GM19240 (cell line): ENCODE measurements at regions not wholly inside any gene's neighbourhood (a gene's known extent, or its start where the extent isn't known, plus 50 kb on each side); places are given as distances from the start of the nearest gene placed in this dataset.

Experiments used
- DNase-seq: peaks from one replicate; pipeline ENCODE4 v3.0.0; 2011; ENCODE audit warnings: low spot score; ENCODE audit not compliant: insufficient read length

- no peak for DNase-seq
Measured at GRCh38 chr3:34365231-34365630, 566.8 kb downstream of the PDCD6IP start.

GRCh38 chr3:34365771-34366170 is 567.3 kb downstream of the PDCD6IP start:
- DNase-seq = no peak

- no peak for DNase-seq
Measured at GRCh38 chr3:34367521-34367920, 569.1 kb downstream of the PDCD6IP start.

DNA sequence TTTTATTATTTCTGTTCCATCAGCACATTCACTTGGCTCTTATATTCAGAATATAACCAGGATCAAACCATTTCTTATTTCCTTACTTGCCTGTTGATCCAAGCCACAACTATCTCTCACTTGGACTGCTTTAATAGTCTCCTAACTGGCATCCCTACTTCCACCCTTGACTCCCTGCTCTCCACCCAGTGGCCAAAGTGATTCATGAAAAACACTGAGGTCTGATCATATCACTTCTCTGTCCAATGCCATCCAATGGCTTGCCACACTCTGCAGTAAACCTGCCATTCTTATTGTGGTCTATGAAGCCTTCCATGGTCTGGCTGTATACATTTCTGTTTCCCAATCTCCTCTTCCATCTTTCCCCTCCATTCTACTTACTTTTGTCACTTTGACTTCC is 576.1 kb downstream of the PDCD6IP start:
- DNase-seq = no peak

DNA sequence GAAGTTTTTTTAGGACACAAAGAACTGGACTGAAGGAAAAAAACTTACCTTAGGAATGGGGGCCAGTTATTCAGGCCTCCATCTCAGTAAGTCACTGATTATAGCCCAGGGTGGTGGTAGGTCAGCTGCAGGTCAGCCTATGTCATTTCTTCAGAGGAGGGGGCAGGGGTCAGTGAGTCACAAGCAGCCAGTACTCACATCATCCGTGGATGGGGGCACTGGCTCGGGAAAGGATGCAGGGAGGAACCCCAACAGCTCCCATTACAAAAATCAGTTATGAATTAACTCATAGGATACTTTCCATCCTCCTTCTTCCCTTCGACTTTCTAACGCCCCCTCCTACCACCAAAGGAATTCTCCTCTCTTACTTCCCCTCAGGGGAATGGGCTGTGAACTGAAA is 578.3 kb downstream of the PDCD6IP start:
- DNase-seq = no peak

DNA sequence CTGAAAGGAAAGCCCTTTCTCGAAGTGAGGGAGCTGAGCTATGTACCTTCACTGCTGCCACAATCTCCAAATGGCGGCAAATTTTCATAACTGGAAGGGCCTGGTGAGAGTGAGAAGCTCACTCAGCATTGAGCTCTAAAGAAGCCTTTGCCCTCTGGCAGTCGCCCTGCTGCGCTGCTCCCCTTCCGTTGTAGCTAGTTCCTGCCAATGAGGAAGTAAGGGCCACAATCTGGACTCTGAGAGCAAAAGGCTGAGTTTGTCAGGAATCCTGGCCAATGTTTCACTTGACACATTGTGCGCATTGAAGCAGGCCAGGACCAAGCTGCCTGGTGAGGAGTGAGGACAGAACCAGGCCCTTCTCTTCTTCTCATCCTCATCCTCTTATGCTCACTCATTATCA is 579.5 kb downstream of the PDCD6IP start:
- DNase-seq = no peak

GRCh38 chr3:34381243-34381642 is 582.8 kb downstream of the PDCD6IP start:
- no peak for DNase-seq

- no peak for DNase-seq
Measured at GRCh38 chr3:34382859-34383258, 584.4 kb downstream of the PDCD6IP start.

DNA sequence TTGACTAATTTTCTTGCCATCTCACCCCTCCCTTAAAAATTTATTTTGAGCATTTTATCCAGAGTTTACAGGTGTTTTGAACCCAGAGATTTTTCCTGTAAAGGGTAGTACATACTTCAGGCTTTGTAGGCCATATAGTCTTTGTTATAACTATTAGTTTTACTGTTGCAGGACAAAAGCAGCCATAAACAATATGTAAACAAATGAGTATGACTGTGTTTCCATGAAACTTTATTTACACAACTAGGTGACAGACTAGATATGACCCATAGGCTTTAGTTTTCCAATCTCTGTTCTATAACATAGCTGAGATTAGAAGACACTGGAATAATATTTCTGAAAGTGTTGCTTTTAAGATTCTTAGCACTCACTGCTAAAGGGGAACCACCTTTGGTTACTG is 587.9 kb downstream of the PDCD6IP start:
- DNase-seq = no peak

DNA sequence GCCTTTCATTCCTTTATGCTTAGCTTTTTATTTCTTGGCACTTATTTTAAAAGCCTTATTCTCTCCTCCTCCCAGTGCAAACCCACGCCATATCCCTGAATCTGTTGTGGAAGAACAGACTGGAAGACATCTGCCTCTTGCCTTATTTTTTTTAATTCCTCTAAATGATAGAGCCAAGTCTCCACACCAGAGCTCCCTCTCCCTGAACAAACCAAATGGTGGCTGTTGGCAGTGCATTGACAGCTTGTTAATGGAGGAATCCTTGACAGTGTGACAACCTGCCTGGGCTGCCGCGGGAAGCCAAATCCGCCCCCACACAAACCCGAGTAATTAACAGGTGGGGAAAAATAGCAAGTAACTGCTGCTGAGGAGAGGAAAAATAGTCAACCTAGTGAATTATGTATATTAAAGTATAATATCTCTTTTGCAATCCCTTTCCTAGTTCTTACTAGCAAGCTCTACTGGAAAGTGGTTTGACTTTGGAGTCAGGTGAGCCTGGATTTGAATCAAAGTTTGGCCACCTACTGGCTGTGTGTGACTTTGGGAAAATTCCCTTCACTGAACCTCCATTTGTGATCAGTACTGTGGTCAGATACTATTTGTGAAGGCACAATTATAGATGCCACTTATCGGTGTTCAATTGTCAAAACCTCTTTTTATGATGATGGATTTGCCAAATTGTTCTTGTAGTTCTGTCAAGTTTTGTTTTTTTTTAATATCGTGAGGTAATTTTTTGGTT is 589.6 kb downstream of the PDCD6IP start:
- DNase-seq = no peak

DNA sequence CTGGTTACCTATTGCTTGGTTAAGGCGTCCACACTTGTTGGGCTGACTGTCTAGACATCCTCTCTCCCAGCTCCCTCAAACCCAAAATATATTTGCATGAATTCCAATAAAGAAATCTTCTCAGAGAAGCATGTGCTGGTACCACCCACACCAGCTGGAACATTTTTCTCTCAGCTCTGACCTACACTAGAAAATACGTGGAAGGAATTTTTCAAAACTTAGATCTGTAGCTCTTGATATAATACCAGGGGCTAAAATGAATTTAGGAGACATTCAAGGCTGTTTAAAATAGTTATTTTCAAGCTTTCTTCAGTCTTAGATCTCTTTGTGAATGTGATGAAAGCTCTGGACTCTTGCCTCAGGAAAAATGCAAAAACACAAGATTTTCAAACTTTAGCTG is 590.4 kb downstream of the PDCD6IP start:
- DNase-seq = no peak

DNA sequence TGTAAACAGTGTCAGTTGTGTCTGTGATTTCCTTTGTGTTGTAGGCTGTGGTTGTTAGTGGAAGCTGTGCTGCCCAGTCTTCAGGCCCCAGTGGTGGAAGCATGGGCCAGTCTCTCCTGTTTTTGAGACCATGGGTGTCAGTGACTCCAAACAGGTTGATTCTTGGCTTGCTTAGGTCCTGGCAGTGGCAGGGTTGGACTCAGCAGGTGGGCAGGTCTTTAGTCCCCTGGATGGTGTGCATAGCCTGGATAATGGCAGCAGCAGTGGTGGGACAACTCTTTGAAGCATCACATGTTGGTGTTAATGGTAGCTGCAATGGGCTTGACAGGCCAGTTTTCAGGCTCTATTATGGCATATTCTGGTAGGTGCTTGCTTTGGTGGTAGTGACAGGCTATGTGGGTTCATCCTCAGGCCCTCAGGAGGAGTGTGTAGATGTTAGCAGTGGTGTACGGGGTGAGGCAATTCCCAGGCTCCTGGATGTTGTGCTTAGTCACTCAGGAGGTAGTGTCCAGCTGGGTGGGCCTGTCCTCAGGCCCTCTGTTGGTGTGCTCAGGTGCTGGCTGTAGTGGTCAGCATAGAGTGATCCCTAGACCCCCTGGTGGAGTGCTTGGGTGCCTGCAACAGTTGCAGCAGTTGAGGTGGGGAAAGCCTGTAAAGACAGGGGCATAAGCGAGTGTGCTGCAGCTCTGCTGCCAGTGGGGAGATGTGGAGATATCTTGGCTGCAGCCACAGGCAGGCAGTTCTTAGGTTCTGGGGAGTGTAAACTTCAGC is 596.7 kb downstream of the PDCD6IP start:
- no peak for DNase-seq

GRCh38 chr3:34396288-34396687 is 597.9 kb downstream of the PDCD6IP start:
- no peak for DNase-seq

GRCh38 chr3:34396956-34397355 is 598.5 kb downstream of the PDCD6IP start:
- no peak for DNase-seq

GRCh38 chr3:34399401-34399800 is 601.0 kb downstream of the PDCD6IP start:
- DNase-seq = no peak

DNA sequence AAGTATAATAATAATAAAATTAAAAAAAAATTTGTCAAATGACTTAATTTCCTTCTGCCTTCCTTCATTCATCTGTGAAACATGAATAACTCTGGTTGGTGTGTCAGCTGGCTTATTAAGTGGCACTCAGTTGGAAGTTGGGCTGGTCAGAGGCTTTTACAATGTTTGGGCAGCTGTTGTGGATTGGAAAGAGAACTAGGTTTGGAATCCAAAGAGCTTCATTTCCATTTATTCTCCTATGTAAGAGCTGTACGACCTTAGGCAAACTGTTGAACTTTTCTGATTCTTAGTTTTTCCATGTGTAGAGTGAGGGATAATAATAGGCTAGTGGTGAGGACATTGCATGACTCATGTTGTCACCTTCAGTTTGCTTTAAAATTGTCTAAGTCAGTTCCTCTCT is 606.7 kb downstream of the PDCD6IP start:
- no peak for DNase-seq

GRCh38 chr3:34407281-34407680 is 608.9 kb downstream of the PDCD6IP start:
- no peak for DNase-seq

DNA sequence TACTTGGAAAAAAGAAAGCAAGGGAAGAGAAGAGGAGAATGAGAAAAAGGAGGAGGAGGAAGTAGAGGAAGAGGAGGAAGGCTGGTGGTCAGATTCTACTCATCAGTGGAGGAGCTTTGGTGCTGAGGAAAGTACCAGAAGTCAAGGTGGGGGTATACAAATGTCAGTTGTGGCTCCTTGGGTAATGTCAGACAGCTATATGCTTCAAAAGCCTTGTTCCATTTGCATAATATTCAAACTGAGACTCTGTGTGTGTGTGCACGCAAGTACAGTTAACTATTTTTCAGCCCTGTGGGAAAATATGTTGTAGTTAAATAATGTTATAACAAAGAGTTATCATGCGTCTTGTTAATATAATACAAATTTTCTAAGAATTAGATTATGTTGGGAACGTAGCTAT is 609.7 kb downstream of the PDCD6IP start:
- DNase-seq = no peak

- DNase-seq = no peak
Measured at GRCh38 chr3:34411596-34411995, 613.2 kb downstream of the PDCD6IP start.

DNA sequence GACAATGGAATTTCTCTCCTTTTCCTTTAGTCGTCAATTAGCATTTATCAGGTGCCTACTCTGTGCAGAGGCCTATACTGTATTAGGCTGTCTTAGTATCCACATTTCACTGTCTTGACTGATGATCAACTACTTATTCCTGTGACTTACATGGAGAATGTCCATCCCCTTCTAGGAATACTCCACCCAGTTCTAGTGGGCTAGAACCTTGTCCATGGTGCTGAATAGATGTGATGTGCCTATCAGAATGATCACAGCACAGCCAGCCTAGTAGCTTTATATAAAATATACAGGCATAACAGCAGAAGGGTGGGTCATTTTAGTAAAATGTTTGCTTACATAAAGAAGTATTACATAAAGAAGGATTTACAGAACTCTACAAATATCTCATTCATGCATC is 621.4 kb downstream of the PDCD6IP start:
- no peak for DNase-seq

GRCh38 chr3:34421762-34422161 is 623.3 kb downstream of the PDCD6IP start:
- no peak for DNase-seq

DNA sequence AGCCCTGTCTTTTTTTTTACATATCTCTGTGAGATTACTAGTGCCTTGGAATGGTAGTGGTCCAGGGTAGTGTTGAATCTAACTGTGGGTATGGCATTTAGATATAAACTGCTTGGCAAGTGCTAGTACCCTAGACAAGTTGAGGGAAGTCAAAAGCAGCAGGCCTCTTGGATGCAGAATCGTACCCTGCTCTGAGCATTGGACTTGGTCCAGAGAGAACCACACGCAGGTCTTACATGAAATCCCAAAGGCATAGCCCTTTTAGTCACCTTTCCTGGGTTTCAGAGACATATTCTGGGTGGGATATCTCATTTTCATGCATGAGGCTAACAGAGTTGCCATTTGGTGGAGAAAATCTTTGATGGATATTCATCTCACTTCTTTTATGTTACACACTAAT is 641.4 kb downstream of the PDCD6IP start:
- no peak for DNase-seq

GRCh38 chr3:34444137-34444536 is 645.7 kb downstream of the PDCD6IP start:
- DNase-seq = no peak
